Panc1 (cell line): ENCODE measurements at regions not wholly inside any gene's neighbourhood (a gene's known extent, or its start where the extent isn't known, plus 50 kb on each side); places are given as distances from the start of the nearest gene placed in this dataset.

ENCODE experiments used
- ATAC-seq: fragments of 200-7000 bp; cut with Tn5 transposase; 2 replicates; pipeline ENCODE4 v1.9.1; 2020; ENCODE audit warnings: mild to moderate bottlenecking, moderate library complexity
- BruUV-seq: library from RNA; stranded (reverse); fragments of 400-500 nt; replicated peaks from 2 replicates; lab custom pipeline; 2021; lab: Mats Ljungman, UMichigan
- CTCF ChIA-PET: fragments of 300-600 bp; sonication (Branson Sonifier 250); formaldehyde crosslinking; loops from one replicate; lab custom pipeline; 2022; ENCODE audit warnings: antibody characterized with exemption; lab: Charles Lee
- POLR2A ChIA-PET: fragments of 300-600 bp; sonication (Branson Sonifier 250); formaldehyde crosslinking; loops from one replicate; lab custom pipeline; 2022; ENCODE audit warnings: antibody characterized with exemption; lab: Charles Lee
- DNase-seq: peaks from one replicate; pipeline ENCODE4 v3.0.0-alpha.2; 2010; ENCODE audit warnings: low read depth, low spot score
- H3K27ac ChIP-seq: 2 replicates; pipeline ENCODE4 v1.5.1; 2011; ENCODE audit warnings: mild to moderate bottlenecking, low read length, inconsistent platforms
- H3K27me3 ChIP-seq: fragments of 200-500 bp; sonication (Bioruptor generic); 2 replicates; pipeline ENCODE4 v1.6.0; 2014; ENCODE audit warnings: low read length, inconsistent platforms; ENCODE audit not compliant: control insufficient read depth, insufficient read depth
- H3K36me3 ChIP-seq: fragments of 200-500 bp; sonication (Bioruptor generic); 2 replicates; pipeline ENCODE4 v1.5.1; 2014; ENCODE audit warnings: inconsistent platforms, mild to moderate bottlenecking, low read length, moderate library complexity; ENCODE audit not compliant: control insufficient read depth, insufficient read depth
- H3K4me1 ChIP-seq: 2 replicates; pipeline ENCODE4 v1.5.1; 2011; ENCODE audit warnings: inconsistent platforms, mild to moderate bottlenecking, low read length, moderate library complexity; ENCODE audit not compliant: control insufficient read depth, insufficient read depth
- H3K4me3 ChIP-seq, 2 experiments: 2 replicates each; pipeline ENCODE4 v1.5.1; 2011 to 2012; ENCODE audit warnings: low read depth in 2 of 2, low read length in 2 of 2, mild to moderate bottlenecking in 2 of 2, inconsistent platforms in 1 of 2, moderate library complexity in 1 of 2
- H3K9me3 ChIP-seq: fragments of 200-500 bp; sonication (Bioruptor generic); 2 replicates; pipeline ENCODE4 v1.5.1; 2014; ENCODE audit warnings: low read depth, mild to moderate bottlenecking, inconsistent platforms, low read length, moderate library complexity; ENCODE audit not compliant: control insufficient read depth, insufficient read depth
- CTCF ChIP-seq: fragments of 450-650 bp; IDR thresholded peaks from 2 replicates; pipeline ENCODE4 v1.5.1; 2017; ENCODE audit warnings: mild to moderate bottlenecking
- POLR2AphosphoS5 ChIP-seq: IDR thresholded peaks from 2 replicates; pipeline ENCODE4 v1.6.1; 2012; ENCODE audit warnings: mild to moderate bottlenecking, low read depth, low read length, moderate library complexity
- REST ChIP-seq, 2 experiments: IDR thresholded peaks; 2 replicates each; pipeline ENCODE4 v1.6.1; 2011 to 2012; ENCODE audit warnings: low read depth in 2 of 2, control low read depth in 1 of 2, low read length in 1 of 2, mild to moderate bottlenecking in 1 of 2, moderate library complexity in 1 of 2; ENCODE audit not compliant: insufficient read depth in 1 of 2
- SIN3A ChIP-seq: IDR thresholded peaks from 2 replicates; pipeline ENCODE4 v1.6.1; 2012; ENCODE audit warnings: low read depth, mild to moderate bottlenecking, low read length, moderate library complexity, borderline replicate concordance; ENCODE audit not compliant: insufficient read depth
- TCF7L2 ChIP-seq: IDR thresholded peaks from 2 replicates; pipeline ENCODE4 v1.6.1; 2011; ENCODE audit warnings: mild to moderate bottlenecking, low read depth, low read length, inconsistent platforms
- in situ Hi-C: cut with HindIII; loops from 2 replicates; pipeline ENCODE4 v1.10.0; 2016; ENCODE audit warnings: low sequenced_read_pairs, low pct_unique_long_range_greater_than_20kb
- intact Hi-C: fragments of 100-400 bp; cut with micrococcal nuclease; formaldehyde crosslinking; loops from one replicate; pipeline ENCODE4 v1.10.0; 2022; ENCODE audit not compliant: unreplicated experiment

- no peak for DNase-seq
- POLR2A ChIA-PET: interaction anchor here (0.7 kb wide), 1 partner anchor 26 kb away, joined by 12 read pairs; no protein-coding TSS in a partner anchor
- CTCF ChIA-PET: no interaction called here
- no peaks in the 10 kb centered on the region for H3K9me3 ChIP-seq
- TF ChIP-seq SIN3A: no peak
- TF ChIP-seq CTCF: no peak
- no peak for TF ChIP-seq TCF7L2
- no peak for TF ChIP-seq REST (IDR thresholded peaks at IDR 0.05; ENCODE audit: insufficient read depth in 1 of 2, low read depth in 2 of 2, low read length in 1 of 2)
- no peak for TF ChIP-seq POLR2AphosphoS5
- no peak overlapping the region for H3K27ac ChIP-seq
- intact Hi-C loops: no loop called here
- in situ Hi-C loops: no loop called here
- no peaks in the 10 kb centered on the region for H3K27me3 ChIP-seq
- H3K36me3 ChIP-seq: no peaks in the 10 kb centered on the region
- BruUV-seq: no TSS peak
- ATAC-seq: no peak
- H3K4me1 ChIP-seq: no peaks in the 10 kb centered on the region
- H3K4me3 ChIP-seq: no peak overlapping the region
Measured at GRCh38 chr1:192726820-192727504, 81.9 kb upstream of the RGS2 start.

- Histone ChIP-seq H3K27me3 (no peaks in the 10 kb centered on the region), H3K27ac (no peak overlapping the region), H3K4me3 (no peak overlapping the region), H3K4me1 (no peaks in the 10 kb centered on the region), H3K9me3 (no peaks in the 10 kb centered on the region), H3K36me3 (no peaks in the 10 kb centered on the region)
- no TSS peak for BruUV-seq
- DNase-seq: no peak
- POLR2A ChIA-PET: no interaction called here
- intact Hi-C loops (no loop called here), in situ Hi-C loops (no loop called here)
- CTCF ChIA-PET: no interaction called here
- TF ChIP-seq POLR2AphosphoS5 (no peak), REST (IDR thresholded peaks at IDR 0.05; ENCODE audit: insufficient read depth in 1 of 2, low read depth in 2 of 2, low read length in 1 of 2) (no peak), CTCF (no peak), TCF7L2 (no peak), SIN3A (no peak)
- no peak for ATAC-seq
Measured at GRCh38 chr1:192729500-192729899, 79.3 kb upstream of the RGS2 start.
